GM12801 (cell line): ENCODE measurements at regions not wholly inside any gene's neighbourhood (a gene's known extent, or its start where the extent isn't known, plus 50 kb on each side); places are given as distances from the start of the nearest gene placed in this dataset.

ENCODE experiments used
- CTCF ChIP-seq: IDR thresholded peaks from one replicate; pipeline ENCODE4 v1.5.1; 2011; ENCODE audit warnings: control low read depth; ENCODE audit not compliant: insufficient read length; ENCODE audit errors: extremely low read depth

- no peak for TF ChIP-seq CTCF
Observed at GRCh38 chr7:25775999-25776743, 375.8 kb upstream of the NFE2L3 start.

- TF ChIP-seq CTCF: no peak
Observed at GRCh38 chr7:25776744-25777123, 375.3 kb upstream of the NFE2L3 start.

- TF ChIP-seq CTCF: no peak
Observed at GRCh38 chr7:25777969-25778708, 373.9 kb upstream of the NFE2L3 start.

GRCh38 chr7:25779002-25779546 lies 372.9 kb upstream of the NFE2L3 start:
- TF ChIP-seq CTCF: no peak

- no peak for TF ChIP-seq CTCF
Observed at GRCh38 chr7:25780904-25781303, 371.1 kb upstream of the NFE2L3 start.

GRCh38 chr7:25781704-25782103 lies 370.3 kb upstream of the NFE2L3 start:
- TF ChIP-seq CTCF: no peak

GRCh38 chr7:25786936-25787335 lies 365.1 kb upstream of the NFE2L3 start:
- no peak for TF ChIP-seq CTCF
